DND-41 (cell line): ENCODE measurements at regions not wholly inside any gene's neighbourhood (a gene's known extent, or its start where the extent isn't known, plus 50 kb on each side); places are given as distances from the start of the nearest gene placed in this dataset.

Experiments
- CTCF ChIP-seq: IDR thresholded peaks from 2 replicates; pipeline ENCODE4 v1.5.1; 2012; ENCODE audit warnings: borderline replicate concordance, low read length, moderate library complexity, mild to moderate bottlenecking; ENCODE audit not compliant: poor library complexity, severe bottlenecking; ENCODE audit errors: extremely low read depth
- EZH2 ChIP-seq: IDR thresholded peaks from 3 replicates; pipeline ENCODE4 v1.6.1; 2012; ENCODE audit warnings: borderline replicate concordance, low read depth, mild to moderate bottlenecking, moderate library complexity, low read length, inconsistent platforms; ENCODE audit not compliant: severe bottlenecking

DNA sequence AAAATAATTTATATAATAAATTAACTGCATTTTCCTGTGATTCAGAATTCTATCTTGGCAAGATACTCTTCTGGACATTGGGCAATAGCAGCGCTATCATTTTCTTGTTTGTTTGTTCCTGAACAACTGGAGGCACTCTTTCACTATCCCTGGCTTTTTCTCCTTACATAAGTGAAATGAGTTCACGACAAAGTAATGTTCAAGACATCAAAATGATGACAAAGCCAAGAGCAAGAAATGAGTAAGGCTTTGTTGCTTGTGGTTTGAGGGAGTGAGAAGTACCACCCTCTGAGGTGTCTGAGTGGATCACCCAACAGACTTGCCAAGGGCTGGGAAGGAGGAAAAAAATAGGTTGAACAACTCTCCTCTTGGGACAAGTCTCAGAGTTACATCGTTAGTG, 466.6 kb upstream of the JAG1 start:
- TF ChIP-seq CTCF (no peak), EZH2 (no peak)
